AML-193 (cell line): ENCODE measurements at regions not wholly inside any gene's neighbourhood (a gene's known extent, or its start where the extent isn't known, plus 50 kb on each side); places are given as distances from the start of the nearest gene placed in this dataset.
"Not testable (repeated sequence)": the region's sequence is repeated elsewhere in the genome, so short reads cannot be mapped to it uniquely, and the experiment has no call there.

Experiments
- DNase-seq, 2 experiments: peaks; one replicate each; lab custom pipeline; 2025; lab: John Stamatoyannopoulos, UW

GRCh38 chrX:3919668-3920423 lies 206.4 kb upstream of the PRKX start:
- not testable (repeated sequence) for DNase-seq

GRCh38 chrX:3914813-3915212 lies 201.4 kb upstream of the PRKX start:
- not testable (repeated sequence) for DNase-seq

DNA sequence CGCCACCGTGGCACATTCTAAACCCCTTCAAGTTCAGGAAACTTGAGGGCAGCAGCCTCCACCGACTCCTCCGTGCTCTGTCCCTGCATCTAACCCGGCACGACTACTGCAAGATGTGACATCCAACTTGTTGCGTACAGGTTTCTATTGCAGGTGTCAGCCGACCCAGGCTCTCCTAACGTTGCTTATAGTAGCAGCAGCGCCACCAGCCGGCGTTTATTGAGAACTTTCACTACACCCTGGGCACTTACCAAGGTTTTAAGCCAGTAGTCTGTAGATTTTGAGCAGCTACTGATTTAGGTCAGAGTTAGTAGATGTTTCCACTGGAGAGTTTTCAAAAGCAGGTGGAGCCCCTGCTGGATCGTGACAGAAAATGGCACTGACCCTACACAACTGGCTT lies 200.6 kb upstream of the PRKX start:
- not testable (repeated sequence) for DNase-seq

DNA sequence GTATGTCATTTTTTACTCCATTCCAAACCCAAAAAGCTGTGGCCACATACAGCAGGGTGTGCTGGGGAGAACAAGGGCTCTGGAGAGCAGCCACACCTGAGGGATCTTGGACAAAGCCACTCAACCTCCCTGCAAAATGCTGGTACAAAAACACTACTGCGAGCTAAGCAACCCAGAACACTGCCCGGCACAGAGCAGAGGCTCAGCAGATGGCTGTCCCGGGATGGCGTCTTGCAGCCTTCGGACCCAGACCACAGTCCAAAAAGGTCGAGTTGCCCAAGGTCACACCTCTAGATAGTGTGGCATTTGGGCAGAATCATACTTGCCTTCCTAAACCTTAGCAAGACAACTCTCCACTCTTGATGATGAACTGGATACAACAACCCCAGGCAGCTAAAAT lies 197.6 kb upstream of the PRKX start:
- DNase-seq = not testable (repeated sequence)

DNA sequence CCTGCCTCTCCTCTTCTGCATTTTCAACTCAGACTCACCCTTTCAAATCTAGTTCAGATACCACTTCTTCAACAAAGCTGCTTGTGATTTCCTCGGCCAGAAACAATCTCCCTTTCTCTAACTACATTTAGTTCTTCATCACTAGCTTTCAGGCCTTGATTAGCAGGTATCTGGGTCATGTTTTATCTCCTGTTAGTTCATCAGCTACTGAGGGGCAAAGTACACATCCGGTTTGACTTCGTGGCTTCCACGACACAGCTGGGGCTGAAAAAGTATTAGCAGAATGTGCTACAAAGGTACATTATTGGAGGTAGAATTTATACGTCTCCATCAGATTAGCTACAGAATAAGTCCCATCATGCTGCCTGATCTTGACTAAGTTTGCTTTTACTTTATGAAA lies 197.2 kb upstream of the PRKX start:
- not testable (repeated sequence) for DNase-seq

DNA sequence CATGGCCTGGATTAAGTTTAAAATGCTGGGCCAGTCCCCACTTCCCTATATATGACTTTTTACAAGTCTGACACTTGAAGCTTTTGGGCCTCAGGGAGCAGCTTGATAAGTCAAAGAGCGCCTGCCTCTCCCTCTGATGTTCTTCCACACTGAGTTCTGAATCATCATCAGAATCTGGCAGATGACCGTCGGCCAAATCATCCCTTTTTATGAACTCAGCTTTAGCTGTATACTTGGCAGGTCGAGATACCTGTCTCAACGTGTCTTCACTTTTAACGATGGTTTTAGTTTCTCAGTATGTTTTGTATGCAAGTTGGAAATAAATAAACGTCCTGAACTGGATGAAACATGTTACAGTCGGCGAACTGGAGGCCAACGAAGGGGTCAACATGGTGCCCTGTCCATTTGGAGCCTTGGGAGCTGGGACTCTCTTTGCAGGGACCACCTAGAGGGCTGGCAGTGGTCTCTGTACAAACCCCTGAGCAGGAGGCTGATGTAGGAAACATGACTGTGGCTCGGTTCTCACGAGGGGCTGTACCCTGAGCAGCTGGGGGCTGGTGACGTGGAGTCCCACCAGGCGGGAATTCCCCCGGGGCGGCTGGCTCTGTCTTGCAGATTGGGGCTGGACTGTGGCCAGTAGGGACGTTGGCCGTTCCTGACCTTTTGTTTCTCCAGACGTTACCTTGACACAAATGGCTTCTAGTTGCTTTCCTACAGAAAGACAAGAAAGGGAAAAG lies 192.2 kb upstream of the PRKX start:
- DNase-seq = not testable (repeated sequence)

GRCh38 chrX:3902222-3902621 lies 188.8 kb upstream of the PRKX start:
- DNase-seq = not testable (repeated sequence)

GRCh38 chrX:3896755-3897154 lies 183.3 kb upstream of the PRKX start:
- DNase-seq = not testable (repeated sequence)

DNA sequence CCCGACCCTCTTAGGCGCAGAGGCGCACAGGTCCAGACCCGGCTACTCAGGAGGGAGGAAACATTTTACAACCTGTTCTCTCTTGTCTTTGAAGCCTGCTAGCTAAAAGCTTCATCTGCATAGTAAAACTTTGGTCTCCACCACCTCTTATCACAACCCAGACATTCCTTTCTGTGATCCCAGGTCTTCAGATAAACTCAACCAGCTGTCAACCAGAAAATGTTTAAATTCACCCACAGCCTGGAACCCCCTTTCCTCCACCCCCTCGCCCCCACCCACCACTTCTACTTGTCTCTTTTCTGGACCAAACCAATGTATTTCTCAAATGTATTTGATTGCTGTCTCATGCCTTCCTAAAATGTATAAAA lies 169.1 kb upstream of the PRKX start:
- DNase-seq = not testable (repeated sequence)

- not testable (repeated sequence) for DNase-seq
Observed at GRCh38 chrX:3881898-3882552, 168.6 kb upstream of the PRKX start.

- not testable (repeated sequence) for DNase-seq
Observed at GRCh38 chrX:3881255-3881895, 167.9 kb upstream of the PRKX start.

DNA sequence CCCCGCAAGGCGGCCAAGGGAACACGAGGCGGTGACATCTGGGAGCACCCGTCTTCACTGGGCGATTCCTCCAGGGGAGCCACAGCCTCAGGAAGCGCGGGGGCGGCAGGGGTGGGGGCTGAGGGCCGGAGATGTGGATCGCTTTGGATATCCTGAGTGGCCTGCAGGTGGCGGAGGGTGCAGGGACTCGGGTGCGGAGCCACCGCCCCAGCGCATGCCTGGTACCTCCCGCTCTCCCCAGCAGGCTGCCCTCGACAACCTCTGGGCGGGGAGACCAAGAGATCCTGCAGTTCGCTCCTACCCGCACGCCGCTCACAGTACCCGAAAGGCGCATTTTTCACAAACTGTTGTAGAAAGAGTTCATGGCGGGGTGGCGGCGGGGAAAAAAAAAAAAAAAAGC lies 162.9 kb upstream of the PRKX start:
- DNase-seq = not testable (repeated sequence)

GRCh38 chrX:3875638-3876037 lies 162.2 kb upstream of the PRKX start:
- not testable (repeated sequence) for DNase-seq

- not testable (repeated sequence) for DNase-seq
Observed at GRCh38 chrX:3872226-3872879, 158.9 kb upstream of the PRKX start.

GRCh38 chrX:3867067-3867831 lies 153.8 kb upstream of the PRKX start:
- DNase-seq = not testable (repeated sequence)

GRCh38 chrX:3858332-3858731 lies 144.9 kb upstream of the PRKX start:
- not testable (repeated sequence) for DNase-seq

- not testable (repeated sequence) for DNase-seq
Observed at GRCh38 chrX:3843522-3844145, 130.2 kb upstream of the PRKX start.

GRCh38 chrX:3842822-3843521 lies 129.5 kb upstream of the PRKX start:
- DNase-seq = not testable (repeated sequence)

DNA sequence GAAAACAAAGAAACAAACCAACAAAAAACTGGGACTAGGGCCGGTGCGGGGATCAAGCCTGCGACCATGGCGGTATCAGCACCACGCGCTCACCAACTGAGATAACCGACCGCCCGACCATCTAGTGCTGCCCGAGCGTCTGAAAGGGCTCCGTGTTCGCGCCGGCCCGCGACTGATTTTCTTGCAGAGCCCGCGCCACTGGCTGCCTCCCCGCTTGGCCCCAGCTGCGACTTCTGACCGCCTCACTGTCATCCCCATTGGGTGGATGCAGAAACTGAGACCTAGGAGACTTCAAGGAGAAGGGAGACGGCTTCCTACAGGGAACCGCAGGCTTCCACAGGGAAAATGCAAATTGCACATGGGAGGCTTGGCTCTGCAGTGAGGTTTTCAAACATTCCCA lies 125.3 kb upstream of the PRKX start:
- not testable (repeated sequence) for DNase-seq
